ENCODE measurements at regions not wholly inside any gene's neighbourhood (a gene's known extent, or its start where the extent isn't known, plus 50 kb on each side); places are given as distances from the start of the nearest gene placed in this dataset.

DNA sequence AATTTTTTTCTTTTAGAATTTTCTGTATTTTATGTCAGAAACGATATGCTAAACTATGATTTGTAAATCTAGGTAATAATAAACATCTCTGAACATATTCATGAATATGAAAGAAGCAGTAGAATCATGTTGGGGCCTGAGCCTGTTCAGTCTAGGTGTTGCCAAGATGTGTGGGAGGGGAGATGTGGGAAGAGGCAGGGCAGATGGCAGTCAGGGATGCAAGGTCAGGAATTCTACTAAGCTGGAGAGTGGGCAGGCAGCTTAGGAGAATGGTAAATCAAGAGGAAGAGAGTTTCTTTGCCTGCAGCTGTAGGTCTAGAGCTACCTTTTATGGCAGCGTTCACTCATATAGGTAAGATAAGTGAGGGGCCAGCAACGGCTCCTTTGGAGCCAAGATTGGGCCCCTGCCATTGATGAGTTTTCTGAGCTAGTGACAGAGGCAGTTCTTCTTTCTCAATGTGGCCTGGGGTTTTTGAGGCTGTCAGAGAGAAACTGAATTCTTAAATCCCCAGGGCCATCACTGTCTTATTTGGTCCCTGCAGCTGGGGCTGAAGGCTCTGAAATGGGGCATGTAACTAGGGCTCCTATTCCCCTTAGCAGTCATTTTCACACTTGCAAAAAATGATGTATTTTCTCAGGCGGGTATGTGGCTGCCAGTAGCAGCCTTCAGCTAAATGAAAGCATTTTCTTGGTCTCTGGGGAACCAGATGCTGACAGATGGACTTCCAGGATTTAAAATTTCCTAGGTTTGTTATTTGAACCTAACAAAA lies 232.8 kb downstream of the PIK3C3 start:
- no peak for TF ChIP-seq TAF1 (IDR thresholded peaks at IDR 0.05; ENCODE audit: borderline replicate concordance, low read depth, low read length)
- no peak for TF ChIP-seq POLR2A (IDR thresholded peaks at IDR 0.05; ENCODE audit: low read depth, low read length)
- TF ChIP-seq POLR2AphosphoS5 (IDR thresholded peaks at IDR 0.05; ENCODE audit: low read depth, low read length), result no peak
- no peak for DNase-seq (ENCODE audit: insufficient read length)
- no peak for FAIRE-seq

DNA sequence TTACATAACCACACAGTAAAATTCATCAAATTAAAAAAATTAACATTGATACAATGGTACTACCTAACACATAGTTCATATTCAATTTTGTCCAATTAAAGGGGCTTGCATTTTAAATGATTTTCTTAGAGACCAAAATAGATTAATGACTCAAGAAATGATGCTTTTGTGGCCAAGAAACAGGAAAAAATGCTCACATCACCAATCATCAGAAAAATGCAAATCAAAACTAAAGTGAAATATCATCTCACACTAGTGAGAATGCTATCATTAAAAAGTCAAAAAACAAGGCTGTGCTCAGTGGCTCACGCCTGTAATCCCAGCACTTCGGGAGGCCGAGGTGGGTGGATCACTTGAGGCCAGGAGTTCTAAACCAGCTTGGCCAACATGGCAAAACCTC lies 235.6 kb downstream of the PIK3C3 start:
- TF ChIP-seq TAF1 (IDR thresholded peaks at IDR 0.05; ENCODE audit: borderline replicate concordance, low read depth, low read length) (no peak), POLR2AphosphoS5 (IDR thresholded peaks at IDR 0.05; ENCODE audit: low read depth, low read length) (no peak), POLR2A (IDR thresholded peaks at IDR 0.05; ENCODE audit: low read depth, low read length) (no peak)
- DNase-seq (ENCODE audit: insufficient read length), result no peak
- no peak for FAIRE-seq

DNA sequence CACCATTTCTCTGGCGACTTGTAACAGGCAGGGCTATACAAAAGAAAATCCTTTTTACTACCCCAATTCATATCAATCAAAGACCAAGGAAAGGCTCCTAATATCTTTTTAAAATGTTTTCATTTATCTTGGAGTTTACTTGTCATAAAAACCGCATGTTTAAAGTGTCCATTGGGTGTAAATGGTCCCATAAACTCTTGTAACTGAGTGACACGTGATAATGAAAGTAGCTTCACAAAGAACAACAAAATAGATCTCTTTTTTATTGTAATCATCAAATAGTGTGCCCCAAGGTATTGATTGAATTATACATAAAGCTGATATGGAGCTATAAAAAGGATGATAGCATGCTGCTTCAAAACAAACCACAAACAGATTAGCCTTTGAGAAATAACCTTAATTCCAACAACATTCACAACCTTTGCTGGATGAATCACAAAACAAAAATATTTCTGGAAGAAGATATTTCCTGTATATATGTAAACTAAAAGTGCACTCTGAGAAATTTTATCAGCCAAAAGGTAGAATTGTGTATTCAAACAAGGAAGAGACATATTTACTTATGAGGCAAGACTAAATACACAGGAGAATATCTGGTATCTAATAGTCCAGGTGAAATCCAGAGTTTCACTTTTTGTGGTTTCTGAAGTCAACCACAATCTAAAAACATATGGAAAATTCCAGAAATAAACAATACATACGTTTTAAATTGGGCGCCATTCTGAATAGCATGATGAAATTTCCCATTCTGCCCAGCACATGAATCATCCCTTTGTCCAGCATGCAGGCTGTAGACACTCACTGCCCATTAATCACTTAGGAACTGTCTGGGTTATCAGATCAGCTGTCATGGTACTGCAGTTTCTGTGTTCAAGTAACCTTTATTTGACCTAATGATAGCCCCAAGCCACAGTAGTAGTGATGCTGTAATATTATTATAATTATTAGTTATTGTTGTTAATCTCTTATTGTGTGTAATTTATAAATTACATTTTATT lies 237.5 kb downstream of the PIK3C3 start:
- DNase-seq (ENCODE audit: insufficient read length), result no peak
- TF ChIP-seq TAF1 (IDR thresholded peaks at IDR 0.05; ENCODE audit: borderline replicate concordance, low read depth, low read length) (no peak), POLR2AphosphoS5 (IDR thresholded peaks at IDR 0.05; ENCODE audit: low read depth, low read length) (no peak), POLR2A (IDR thresholded peaks at IDR 0.05; ENCODE audit: low read depth, low read length) (no peak)
- FAIRE-seq, result no peak

DNA sequence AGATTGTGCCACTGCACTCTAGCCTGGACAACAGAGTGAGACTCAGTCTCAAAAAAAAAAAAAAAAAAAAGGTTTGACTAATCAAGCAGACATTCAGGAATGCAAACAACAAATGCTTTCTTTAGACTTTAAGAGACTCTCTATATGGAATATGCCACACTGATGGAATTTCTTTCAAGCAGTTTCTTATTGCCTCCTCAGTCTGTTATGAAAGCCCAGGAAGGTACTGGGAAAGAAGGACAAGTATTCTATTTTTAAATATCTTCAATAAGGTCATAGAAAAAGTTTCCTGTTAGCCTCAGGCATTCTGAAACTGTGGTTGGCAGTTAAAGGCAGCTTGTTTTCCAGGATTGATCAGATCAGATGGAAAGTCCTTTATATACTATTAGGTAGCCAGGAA lies 241.6 kb downstream of the PIK3C3 start:
- FAIRE-seq (no peak), DNase-seq (ENCODE audit: insufficient read length) (no peak)
- TF ChIP-seq TAF1 (IDR thresholded peaks at IDR 0.05; ENCODE audit: borderline replicate concordance, low read depth, low read length), result no peak

DNA sequence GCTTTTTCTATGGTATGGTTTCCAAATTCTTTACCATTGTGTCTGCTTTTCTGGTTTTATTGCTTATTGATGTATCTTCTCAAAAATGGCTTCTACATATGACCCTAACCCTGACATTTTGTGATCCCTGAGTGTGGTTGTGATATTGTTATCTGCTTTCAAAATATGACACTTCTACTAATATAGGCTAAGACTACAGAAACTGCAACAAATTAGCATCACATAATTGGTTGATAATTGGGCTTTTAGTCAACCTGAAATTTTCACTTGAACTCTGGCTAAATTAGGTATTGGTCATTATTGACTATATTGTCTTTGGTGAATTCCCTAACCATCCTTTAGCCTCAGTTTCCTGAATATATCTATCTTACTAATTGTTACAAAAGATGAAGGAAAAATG lies 246.1 kb downstream of the PIK3C3 start:
- DNase-seq (ENCODE audit: insufficient read length) (no peak), FAIRE-seq (no peak)
- no peak for TF ChIP-seq POLR2A (IDR thresholded peaks at IDR 0.05; ENCODE audit: low read depth, low read length)
- no peak for TF ChIP-seq TAF1 (IDR thresholded peaks at IDR 0.05; ENCODE audit: borderline replicate concordance, low read depth, low read length)
- no peak for TF ChIP-seq POLR2AphosphoS5 (IDR thresholded peaks at IDR 0.05; ENCODE audit: low read depth, low read length)

DNA sequence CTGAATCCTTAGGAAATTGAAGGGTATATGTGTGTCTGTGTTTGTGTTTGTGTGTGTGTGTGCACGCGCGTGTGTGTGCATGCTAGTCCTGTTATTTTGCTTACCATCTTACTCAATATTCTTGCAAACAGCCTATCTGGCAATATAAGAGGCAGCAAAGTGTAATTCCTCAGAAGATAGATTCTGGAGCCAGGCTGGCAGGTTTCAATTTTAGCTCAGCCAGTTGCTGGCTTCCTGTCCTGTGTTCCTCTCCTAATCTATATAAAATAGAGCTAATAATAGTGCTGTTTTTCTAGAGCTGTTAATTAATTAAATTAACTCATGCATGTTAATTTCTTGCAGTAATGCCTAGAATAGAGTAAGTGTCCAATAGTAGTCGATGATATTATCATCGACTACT lies 256.2 kb downstream of the PIK3C3 start:
- FAIRE-seq (no peak), DNase-seq (ENCODE audit: insufficient read length) (no peak)
- TF ChIP-seq TAF1 (IDR thresholded peaks at IDR 0.05; ENCODE audit: borderline replicate concordance, low read depth, low read length) (no peak), POLR2A (IDR thresholded peaks at IDR 0.05; ENCODE audit: low read depth, low read length) (no peak), POLR2AphosphoS5 (IDR thresholded peaks at IDR 0.05; ENCODE audit: low read depth, low read length) (no peak)

DNA sequence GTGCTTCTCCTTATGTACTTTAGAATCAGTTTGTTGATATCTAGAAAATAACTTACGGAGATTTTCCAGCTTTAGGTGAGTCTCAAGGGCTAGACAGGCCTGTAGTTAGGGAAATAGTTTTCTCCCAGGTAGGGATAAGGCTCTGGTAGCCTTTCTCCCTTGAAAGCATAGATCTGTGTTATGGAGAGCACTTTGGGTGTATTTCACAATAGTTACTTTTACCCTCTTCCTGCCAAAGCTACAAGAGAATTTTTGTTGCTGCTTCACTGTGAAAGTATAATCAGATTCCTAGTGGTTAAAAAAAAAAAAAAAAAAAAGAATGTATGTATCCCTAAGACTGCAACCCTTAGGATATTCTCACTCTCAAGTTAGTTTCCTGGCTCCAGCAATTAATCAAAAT lies 267.5 kb downstream of the PIK3C3 start:
- TF ChIP-seq POLR2A (IDR thresholded peaks at IDR 0.05; ENCODE audit: low read depth, low read length), result no peak
- TF ChIP-seq TAF1 (IDR thresholded peaks at IDR 0.05; ENCODE audit: borderline replicate concordance, low read depth, low read length), result no peak
- TF ChIP-seq POLR2AphosphoS5 (IDR thresholded peaks at IDR 0.05; ENCODE audit: low read depth, low read length), result no peak
- FAIRE-seq, result no peak
- DNase-seq (ENCODE audit: insufficient read length), result no peak

DNA sequence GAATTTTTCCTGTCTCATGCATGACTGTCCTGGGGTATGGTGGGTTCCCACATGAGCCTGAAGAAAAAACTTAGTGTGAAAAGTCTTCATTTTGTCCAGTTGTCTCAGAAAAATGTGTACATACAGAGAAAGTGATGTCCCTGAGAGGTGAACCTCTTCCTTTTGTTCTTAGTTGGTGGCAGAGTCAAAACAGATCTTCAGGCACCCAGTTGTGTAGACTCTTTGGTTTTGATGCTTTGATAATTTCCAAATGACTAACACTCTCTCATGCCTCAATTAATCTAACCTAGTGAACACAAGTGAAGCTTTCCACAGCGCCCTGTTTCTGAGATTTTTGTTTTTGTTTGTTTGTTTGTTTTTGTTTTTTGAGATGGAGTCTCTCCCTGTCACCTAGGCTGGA lies 273.5 kb downstream of the PIK3C3 start:
- DNase-seq (ENCODE audit: insufficient read length) (no peak), FAIRE-seq (peak; percentile 27)
- TF ChIP-seq POLR2AphosphoS5 (IDR thresholded peaks at IDR 0.05; ENCODE audit: low read depth, low read length) (no peak), TAF1 (IDR thresholded peaks at IDR 0.05; ENCODE audit: borderline replicate concordance, low read depth, low read length) (no peak), POLR2A (IDR thresholded peaks at IDR 0.05; ENCODE audit: low read depth, low read length) (no peak)

DNA sequence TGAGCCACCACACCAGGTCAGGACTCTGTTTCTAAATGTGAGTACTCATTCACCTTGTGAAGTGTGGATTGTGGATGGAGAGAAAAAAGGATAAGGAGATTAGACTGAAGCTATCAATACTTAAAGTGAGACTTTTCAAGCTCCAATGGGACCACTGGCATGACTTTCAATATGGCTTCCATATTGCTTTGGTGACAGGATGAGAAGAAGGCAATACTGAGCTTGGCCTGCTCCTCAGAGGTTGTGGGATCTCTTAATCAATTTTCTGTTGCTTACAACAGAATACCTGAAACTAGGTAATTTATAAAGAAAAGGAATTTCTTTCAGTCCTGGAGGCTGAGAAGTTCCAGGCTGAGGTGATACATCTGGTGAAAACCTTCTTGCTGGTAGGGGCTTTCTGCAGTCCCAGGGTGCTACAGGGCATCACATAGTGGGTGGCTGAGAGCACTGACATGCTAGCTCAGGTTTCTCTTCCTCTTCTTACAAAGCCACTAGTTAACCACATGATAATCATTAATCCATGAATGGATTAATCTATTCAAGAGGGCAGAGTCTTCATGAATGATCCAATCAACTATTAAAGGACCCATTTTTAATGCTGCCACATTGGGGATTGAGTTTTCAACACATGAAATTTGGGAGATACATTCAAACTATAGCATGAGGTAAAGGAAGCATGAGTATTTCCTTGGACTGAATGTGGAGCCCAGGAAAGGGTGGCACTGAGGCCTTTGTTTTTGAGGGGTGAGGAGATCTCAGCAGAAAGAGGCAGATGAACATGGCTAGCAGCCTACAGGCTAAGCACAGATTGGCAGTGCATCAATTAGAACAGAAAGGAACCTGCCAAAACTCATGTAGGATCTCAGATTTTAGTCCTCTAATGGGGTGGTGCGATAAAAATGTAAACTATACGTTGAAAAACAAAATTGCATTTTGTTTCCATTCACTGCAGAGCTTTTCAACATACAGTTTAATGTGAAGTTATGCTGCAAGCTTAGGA lies 274.5 kb downstream of the PIK3C3 start:
- no peak for FAIRE-seq

DNA sequence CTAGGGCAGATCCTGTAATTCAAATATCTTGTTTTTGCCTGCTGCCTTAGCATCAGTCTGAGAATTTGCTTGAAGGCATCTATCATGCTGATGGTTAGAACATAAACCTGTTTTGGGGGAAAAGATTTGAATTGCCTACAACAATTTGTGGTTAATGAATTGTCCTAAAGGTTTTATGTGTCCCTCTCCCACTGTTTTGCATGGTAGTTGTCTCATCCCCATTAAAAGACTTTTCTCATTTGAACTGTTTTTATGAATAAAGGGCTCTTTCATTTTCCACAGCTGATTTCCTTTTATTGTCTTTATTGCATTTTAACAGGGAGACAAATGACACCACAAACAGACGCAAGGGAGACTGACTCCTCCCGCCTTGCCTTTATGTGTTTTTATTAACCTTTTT lies 275.6 kb downstream of the PIK3C3 start:
- TF ChIP-seq TAF1 (IDR thresholded peaks at IDR 0.05; ENCODE audit: borderline replicate concordance, low read depth, low read length), result no peak
- TF ChIP-seq POLR2AphosphoS5 (IDR thresholded peaks at IDR 0.05; ENCODE audit: low read depth, low read length), result no peak
- no peak for TF ChIP-seq POLR2A (IDR thresholded peaks at IDR 0.05; ENCODE audit: low read depth, low read length)
- DNase-seq (ENCODE audit: insufficient read length), result no peak
- no peak for FAIRE-seq

More for the DNA sequence above, 274.5 kb downstream of the PIK3C3 start:
- no peak for DNase-seq (ENCODE audit: insufficient read length)
- TF ChIP-seq TAF1 (IDR thresholded peaks at IDR 0.05; ENCODE audit: borderline replicate concordance, low read depth, low read length) (no peak), POLR2AphosphoS5 (IDR thresholded peaks at IDR 0.05; ENCODE audit: low read depth, low read length) (no peak), POLR2A (IDR thresholded peaks at IDR 0.05; ENCODE audit: low read depth, low read length) (no peak)

DNA sequence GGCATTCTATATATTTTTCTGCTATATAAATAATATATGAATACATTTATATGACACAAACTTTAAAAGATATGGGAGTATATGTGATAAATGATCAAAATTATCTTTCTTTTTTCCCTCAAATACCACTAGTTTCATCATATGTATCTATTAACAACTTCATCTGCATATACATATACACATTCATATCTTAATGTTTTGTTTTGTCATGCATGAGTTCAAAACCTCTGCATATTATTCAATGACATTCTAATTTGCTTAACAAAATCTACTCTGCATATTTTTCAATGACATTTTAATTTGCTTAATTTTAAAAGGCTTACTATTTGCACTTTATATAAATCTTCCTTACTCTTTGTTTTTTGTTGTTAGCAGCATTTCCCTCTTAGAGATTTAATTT lies 276.2 kb downstream of the PIK3C3 start:
- DNase-seq (ENCODE audit: insufficient read length) (no peak), FAIRE-seq (no peak)
- TF ChIP-seq POLR2AphosphoS5 (IDR thresholded peaks at IDR 0.05; ENCODE audit: low read depth, low read length) (no peak), TAF1 (IDR thresholded peaks at IDR 0.05; ENCODE audit: borderline replicate concordance, low read depth, low read length) (no peak), POLR2A (IDR thresholded peaks at IDR 0.05; ENCODE audit: low read depth, low read length) (no peak)

Measured in GM12892 (cell line).